ENCODE measurements at regions not wholly inside any gene's neighbourhood (a gene's known extent, or its start where the extent isn't known, plus 50 kb on each side); places are given as distances from the start of the nearest gene placed in this dataset.

GRCh38 chr13:78398743-78399410 is 204.5 kb downstream of the POU4F1 start:
- DNase-seq (ENCODE audit: low spot score in 2 of 2) = no peak
- no peaks in the 10 kb centered on the region for H3K9me3 ChIP-seq
- H3K27me3 ChIP-seq = no peaks in the 10 kb centered on the region
- WGBS = 77% methylated on average over 4 of the region's 4 CpGs
- TF ChIP-seq EP300 (IDR thresholded peaks at IDR 0.05) (no peak), CTCF (IDR thresholded peaks at IDR 0.05) (no peak), POLR2A (IDR thresholded peaks at IDR 0.05) (no peak), POLR2AphosphoS5 (IDR thresholded peaks at IDR 0.05) (no peak)
- H3K4me1 ChIP-seq = no peaks in the 10 kb centered on the region
- no peaks in the 10 kb centered on the region for H3K36me3 ChIP-seq
- no peak overlapping the region for H3K27ac ChIP-seq
- no peak overlapping the region for H3K4me3 ChIP-seq

- DNase-seq (ENCODE audit: low spot score in 2 of 2) = no peak
Observed at GRCh38 chr13:78393286-78394142, 209.8 kb downstream of the POU4F1 start.

DNA sequence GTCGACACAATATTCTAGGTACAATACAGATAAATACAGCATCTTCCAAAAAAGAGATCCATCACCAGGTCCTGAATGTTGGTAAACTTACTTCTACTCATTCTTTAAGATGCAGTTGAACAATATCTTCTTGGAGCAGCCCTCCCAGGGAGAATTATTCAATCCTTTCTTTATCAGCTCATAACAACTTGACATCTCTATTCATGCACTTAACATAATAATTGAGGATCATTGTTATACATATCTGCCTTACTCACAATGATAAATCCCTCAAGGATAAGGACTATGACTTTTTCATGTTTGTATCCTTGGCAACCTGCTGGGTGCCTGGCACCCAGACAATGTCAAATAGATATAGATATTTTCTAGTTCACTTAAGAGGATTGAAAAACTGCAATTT is 219.5 kb downstream of the POU4F1 start:
- WGBS = 75% methylated on average over 1 of the region's 1 CpG

More at GRCh38 chr13:78393286-78394142, 209.8 kb downstream of the POU4F1 start:
- no peak overlapping the region for H3K27ac ChIP-seq
- H3K4me1 ChIP-seq = no peaks in the 10 kb centered on the region
- no peaks in the 10 kb centered on the region for H3K36me3 ChIP-seq
- no peak overlapping the region for H3K4me3 ChIP-seq
- no peaks in the 10 kb centered on the region for H3K9me3 ChIP-seq
- WGBS = 73% methylated on average over 4 of the region's 4 CpGs
- H3K27me3 ChIP-seq = no peaks in the 10 kb centered on the region
- TF ChIP-seq CTCF (IDR thresholded peaks at IDR 0.05) (no peak), POLR2A (IDR thresholded peaks at IDR 0.05) (no peak), EP300 (IDR thresholded peaks at IDR 0.05) (no peak), POLR2AphosphoS5 (IDR thresholded peaks at IDR 0.05) (no peak)

DNA sequence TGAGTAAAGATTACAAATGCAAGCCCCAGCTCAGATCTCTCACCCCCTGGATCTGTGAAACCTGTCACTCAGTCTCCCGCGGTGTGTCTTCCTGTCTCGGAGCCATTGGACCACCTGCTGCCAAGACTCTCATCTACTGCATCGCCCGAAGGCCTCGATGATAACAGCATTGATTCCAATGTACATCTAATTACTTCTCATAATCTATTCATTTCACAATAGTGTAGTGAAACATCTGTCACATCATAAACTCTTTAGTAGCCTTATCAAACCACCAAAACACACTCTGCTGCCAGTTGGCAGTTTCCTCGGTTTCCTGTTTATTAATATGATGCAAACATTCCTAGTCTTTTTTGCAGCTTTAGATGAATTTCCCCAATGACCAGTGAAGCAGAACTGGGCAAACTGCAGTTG is 220.3 kb downstream of the POU4F1 start:
- Histone ChIP-seq H3K27ac (no peak overlapping the region), H3K9me3 (no peaks in the 10 kb centered on the region), H3K36me3 (no peaks in the 10 kb centered on the region), H3K4me1 (no peaks in the 10 kb centered on the region), H3K27me3 (no peaks in the 10 kb centered on the region), H3K4me3 (no peak overlapping the region)
- WGBS = 86% methylated on average over 7 of the region's 7 CpGs
- TF ChIP-seq POLR2A (IDR thresholded peaks at IDR 0.05) = no peak
- TF ChIP-seq CTCF (IDR thresholded peaks at IDR 0.05) = no peak
- no peak for TF ChIP-seq POLR2AphosphoS5 (IDR thresholded peaks at IDR 0.05)
- no peak for TF ChIP-seq EP300 (IDR thresholded peaks at IDR 0.05)
- DNase-seq (ENCODE audit: low spot score in 2 of 2) = no peak

More for the DNA sequence above, 219.5 kb downstream of the POU4F1 start:
- Histone ChIP-seq H3K36me3 (no peaks in the 10 kb centered on the region), H3K4me1 (no peaks in the 10 kb centered on the region), H3K4me3 (no peak overlapping the region), H3K9me3 (no peaks in the 10 kb centered on the region), H3K27ac (no peak overlapping the region), H3K27me3 (no peaks in the 10 kb centered on the region)
- TF ChIP-seq EP300 (IDR thresholded peaks at IDR 0.05) (no peak), POLR2A (IDR thresholded peaks at IDR 0.05) (no peak), CTCF (IDR thresholded peaks at IDR 0.05) (no peak), POLR2AphosphoS5 (IDR thresholded peaks at IDR 0.05) (no peak)
- no peak for DNase-seq (ENCODE audit: low spot score in 2 of 2)

DNA sequence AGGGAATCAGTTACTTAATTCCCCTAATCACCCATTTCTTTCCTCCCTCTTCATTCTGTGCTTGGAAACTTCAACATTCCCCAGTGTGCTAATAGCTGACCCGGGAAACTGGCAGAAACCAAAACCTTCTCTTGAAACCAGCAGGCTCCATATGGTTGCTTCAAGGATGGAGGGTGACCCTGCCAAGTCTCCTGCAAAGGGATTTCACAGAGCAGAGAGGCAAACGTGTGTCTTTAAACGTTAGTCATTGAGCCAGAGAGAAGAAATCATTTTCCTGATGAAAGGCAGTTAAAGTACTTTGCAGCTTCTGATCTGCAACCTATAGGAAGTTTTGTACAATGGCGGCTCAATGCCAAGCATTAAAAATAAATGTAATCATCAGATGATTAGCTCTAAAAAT is 220.9 kb downstream of the POU4F1 start:
- no peaks in the 10 kb centered on the region for H3K9me3 ChIP-seq
- no peaks in the 10 kb centered on the region for H3K4me1 ChIP-seq
- H3K4me3 ChIP-seq = no peak overlapping the region
- H3K36me3 ChIP-seq = no peaks in the 10 kb centered on the region
- 66% methylated on average over 4 of the region's 4 CpGs for WGBS
- no peak overlapping the region for H3K27ac ChIP-seq
- TF ChIP-seq CTCF (IDR thresholded peaks at IDR 0.05) = no peak
- TF ChIP-seq POLR2A (IDR thresholded peaks at IDR 0.05) = no peak
- TF ChIP-seq POLR2AphosphoS5 (IDR thresholded peaks at IDR 0.05) = no peak
- TF ChIP-seq EP300 (IDR thresholded peaks at IDR 0.05) = no peak
- H3K27me3 ChIP-seq = no peaks in the 10 kb centered on the region
- no peak for DNase-seq (ENCODE audit: low spot score in 2 of 2)
